ENCODE measurements at regions not wholly inside any gene's neighbourhood (a gene's known extent, or its start where the extent isn't known, plus 50 kb on each side); places are given as distances from the start of the nearest gene placed in this dataset.

- Histone ChIP-seq H3K9ac (no peak overlapping the region), H3K36me3 (replicated peaks in 1 of 2; ENCODE audit: control insufficient read depth in 1 of 2, insufficient read depth in 2 of 2, low read length in 1 of 2) (no peaks in the 10 kb centered on the region), H4K20me1 (ENCODE audit: insufficient read depth) (no peaks in the 10 kb centered on the region), H3K27me3 (ENCODE audit: insufficient read depth) (no peaks in the 10 kb centered on the region), H3K27ac (ENCODE audit: low read depth in 2 of 2, low read length in 1 of 2) (no peak overlapping the region; a peak in 1 of 4 replicates), H3F3A (replicated peaks; ENCODE audit: insufficient read depth) (peaks cover 4% of the 10 kb centered on the region), H3K4me1 (ENCODE audit: control insufficient read depth in 1 of 2, insufficient read depth in 2 of 2, low read depth in 1 of 2, low read length in 1 of 2) (peaks cover 0 to 3% of the 10 kb centered on the region in 2 experiments; a peak in 3 of 4 replicates), H2AFZ (ENCODE audit: low read depth) (peak overlapping the region; percentile 59), H3K4me3 (ENCODE audit: low read depth in 2 of 2, low read length in 1 of 2) (peak overlapping the region; percentile 45 to 56), H3K9me3 (no peaks in the 10 kb centered on the region), H3K9me2 (no peaks in the 10 kb centered on the region), H3K79me2 (ENCODE audit: insufficient read depth) (no peaks in the 10 kb centered on the region), H3K4me2 (peak overlapping the region; percentile 81)
- CTCF ChIA-PET = interaction anchor here (0.9 to 1.6 kb wide), 4 partner anchors 9 to 142 kb away, joined by 3 to 5 read pairs (median 4); no protein-coding TSS in a partner anchor
- WGBS (ENCODE audit: low lambda C conversion rate) = 11% methylated on average over 19 of the region's 46 CpGs
- no peak for TF ChIP-seq FOXJ3 (CRISPR knock-in tag; IDR thresholded peaks at IDR 0.05)
- no peak for TF ChIP-seq CTCF (IDR thresholded peaks at IDR 0.05)
- peak; percentile 50; the same call in 1 of the 2 replicates for TF ChIP-seq MXI1 (IDR thresholded peaks at IDR 0.05; ENCODE audit: low read depth, low read length)
- TF ChIP-seq RCOR1 (IDR thresholded peaks at IDR 0.05; ENCODE audit: low read length) = peak; percentile 24; the same call in 1 of the 2 replicates
- POLR2A ChIA-PET = interaction anchor here (0.7 kb wide), 1 partner anchor 144 kb away, joined by 3 read pairs; no protein-coding TSS in a partner anchor
- peak; percentile 88 for DNase-seq
Observed at GRCh38 chr12:107903341-107904061, 129.0 kb downstream of the ASCL4 start.

GRCh38 chr12:107906707-107907106 is 132.2 kb downstream of the ASCL4 start:
- Histone ChIP-seq H3K27me3 (ENCODE audit: insufficient read depth) (no peaks in the 10 kb centered on the region), H3K4me1 (ENCODE audit: control insufficient read depth in 1 of 2, insufficient read depth in 2 of 2, low read depth in 1 of 2, low read length in 1 of 2) (peaks cover 0 to 3% of the 10 kb centered on the region in 2 experiments; a peak in 1 of 4 replicates), H3K27ac (ENCODE audit: low read depth in 2 of 2, low read length in 1 of 2) (no peak overlapping the region), H3F3A (replicated peaks; ENCODE audit: insufficient read depth) (no peaks in the 10 kb centered on the region), H3K36me3 (replicated peaks in 1 of 2; ENCODE audit: control insufficient read depth in 1 of 2, insufficient read depth in 2 of 2, low read length in 1 of 2) (no peaks in the 10 kb centered on the region), H3K4me2 (no peak overlapping the region), H3K4me3 (ENCODE audit: low read depth in 2 of 2, low read length in 1 of 2) (no peak overlapping the region), H3K9me3 (no peaks in the 10 kb centered on the region), H3K9me2 (no peaks in the 10 kb centered on the region), H2AFZ (ENCODE audit: low read depth) (no peak overlapping the region), H3K9ac (no peak overlapping the region), H4K20me1 (ENCODE audit: insufficient read depth) (no peaks in the 10 kb centered on the region), H3K79me2 (ENCODE audit: insufficient read depth) (no peaks in the 10 kb centered on the region)
- TF ChIP-seq SMC3 (IDR thresholded peaks at IDR 0.05; ENCODE audit: low read depth, low read length) (no peak), GATA2 (CRISPR knock-in tag; IDR thresholded peaks at IDR 0.05) (no peak), YY1 (IDR thresholded peaks at IDR 0.05; ENCODE audit: low read depth) (no peak), CTCF (IDR thresholded peaks at IDR 0.05) (no peak), JUND (IDR thresholded peaks at IDR 0.05) (no peak), PBX3 (IDR thresholded peaks at IDR 0.05) (no peak), EP300 (IDR thresholded peaks at IDR 0.05; ENCODE audit: borderline replicate concordance in 1 of 2, low read depth in 1 of 2, low read length in 1 of 2) (no peak), USF2 (IDR thresholded peaks at IDR 0.05; ENCODE audit: borderline replicate concordance, low read depth, low read length) (no peak), MEF2A (IDR thresholded peaks at IDR 0.05; ENCODE audit: borderline replicate concordance, low read depth) (no peak), TAF1 (IDR thresholded peaks at IDR 0.05; ENCODE audit: borderline replicate concordance, low read depth, low read length) (no peak), NRF1 (IDR thresholded peaks at IDR 0.05; ENCODE audit: low read depth, low read length) (no peak), TEAD4 (IDR thresholded peaks at IDR 0.05; ENCODE audit: borderline replicate concordance, insufficient read depth) (no peak)
- no peak for DNase-seq
- POLR2A ChIA-PET = no interaction called here
- CTCF ChIA-PET = interaction anchor here (1.0 to 2.4 kb wide), 4 partner anchors 12 to 712 kb away, joined by 3 to 21 read pairs (median 6); no protein-coding TSS in a partner anchor
- 41% methylated on average over 4 of the region's 4 CpGs for WGBS (ENCODE audit: low lambda C conversion rate)

Measured in SK-N-SH (cell line).